ENCODE measurements at regions not wholly inside any gene's neighbourhood (a gene's known extent, or its start where the extent isn't known, plus 50 kb on each side); places are given as distances from the start of the nearest gene placed in this dataset.
"Not testable (repeated sequence)": the region's sequence is repeated elsewhere in the genome, so short reads cannot be mapped to it uniquely, and the experiment has no call there.

DNA sequence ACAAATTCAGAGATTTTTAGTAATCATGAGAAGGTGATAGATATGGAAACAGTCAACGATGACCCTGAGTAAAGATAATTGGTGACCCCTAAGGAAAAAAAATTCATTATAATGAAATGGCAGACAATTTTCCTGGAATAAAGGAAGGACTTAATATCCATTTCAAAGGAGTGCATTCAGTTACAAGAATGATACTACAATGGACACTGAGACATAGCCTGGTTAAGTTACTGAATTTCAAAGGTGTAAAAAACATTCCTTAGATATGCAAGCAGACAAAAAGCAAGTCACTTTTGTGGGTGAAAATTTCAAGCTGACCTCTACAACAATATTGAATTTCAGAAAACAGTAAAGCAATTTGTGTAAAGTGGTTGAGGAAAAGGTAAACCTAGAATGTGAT is 1012.5 kb upstream of the SEMA6A start:
- no peak for DNase-seq

- DNase-seq: no peak
These were observed 994.0 kb upstream of the SEMA6A start for GRCh38 chr5:117568622-117569021.

- no peak for DNase-seq
These were observed 993.5 kb upstream of the SEMA6A start for GRCh38 chr5:117568126-117568525.

DNA sequence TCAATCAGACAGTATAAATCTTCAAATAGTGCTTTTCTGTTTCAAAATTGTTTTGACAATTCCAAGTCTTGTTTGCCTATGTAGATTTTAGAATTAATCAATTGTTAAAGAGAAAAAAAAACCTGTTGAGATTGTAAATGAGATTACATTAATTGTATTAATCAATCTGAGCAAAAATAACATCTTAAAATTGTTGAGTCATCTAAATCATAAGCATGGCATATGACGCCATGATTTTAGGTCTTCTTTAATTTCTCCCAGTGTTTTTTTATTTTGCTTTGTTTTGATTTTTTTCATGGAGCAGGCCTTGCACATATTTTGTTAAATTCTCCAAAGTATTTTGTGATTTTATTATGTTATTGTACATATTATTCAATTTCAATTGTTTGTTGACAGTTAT is 988.0 kb upstream of the SEMA6A start:
- DNase-seq: no peak

- DNase-seq: no peak
These were observed 986.9 kb upstream of the SEMA6A start for GRCh38 chr5:117561531-117561930.

- no peak for DNase-seq
These were observed 984.6 kb upstream of the SEMA6A start for GRCh38 chr5:117559005-117559844.

- DNase-seq: no peak
These were observed 976.6 kb upstream of the SEMA6A start for GRCh38 chr5:117551236-117551635.

DNA sequence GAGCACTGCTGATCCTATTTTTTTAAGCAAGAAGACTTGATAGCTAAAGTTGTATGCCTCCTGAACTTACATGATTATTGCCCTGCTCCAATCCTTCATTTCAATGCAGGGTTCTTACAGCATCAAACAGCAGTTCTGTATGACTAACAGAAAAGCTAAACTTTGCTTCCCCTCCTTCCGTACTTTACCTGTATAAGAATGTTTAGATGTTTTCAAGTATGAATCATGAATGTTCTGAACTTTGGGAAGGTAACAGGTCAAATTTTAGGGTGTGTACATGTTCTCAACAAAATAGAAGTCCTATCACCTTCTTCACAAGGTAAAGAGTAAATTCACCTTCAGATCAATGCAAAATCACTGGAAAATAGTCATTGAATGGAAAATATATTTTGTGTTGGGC is 972.6 kb upstream of the SEMA6A start:
- DNase-seq: no peak

DNA sequence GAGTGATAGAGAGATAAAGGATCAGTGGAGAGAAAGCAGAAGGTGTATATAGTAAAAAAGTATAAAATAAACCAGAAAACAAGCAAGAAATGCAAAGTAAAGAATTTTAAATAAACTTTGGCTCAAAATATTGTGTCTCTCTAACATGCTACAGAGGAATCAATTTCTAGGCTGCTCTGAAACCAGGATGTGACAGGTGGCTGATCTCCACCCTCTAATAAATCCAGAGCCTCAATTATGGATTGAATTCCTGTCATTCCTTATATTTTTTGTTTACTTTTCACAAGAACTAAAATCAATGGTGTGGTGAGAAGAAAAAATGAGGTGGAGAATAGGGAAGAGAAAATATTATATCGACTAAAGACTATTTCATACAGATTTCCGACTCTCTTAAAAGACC is 965.1 kb upstream of the SEMA6A start:
- no peak for DNase-seq

DNA sequence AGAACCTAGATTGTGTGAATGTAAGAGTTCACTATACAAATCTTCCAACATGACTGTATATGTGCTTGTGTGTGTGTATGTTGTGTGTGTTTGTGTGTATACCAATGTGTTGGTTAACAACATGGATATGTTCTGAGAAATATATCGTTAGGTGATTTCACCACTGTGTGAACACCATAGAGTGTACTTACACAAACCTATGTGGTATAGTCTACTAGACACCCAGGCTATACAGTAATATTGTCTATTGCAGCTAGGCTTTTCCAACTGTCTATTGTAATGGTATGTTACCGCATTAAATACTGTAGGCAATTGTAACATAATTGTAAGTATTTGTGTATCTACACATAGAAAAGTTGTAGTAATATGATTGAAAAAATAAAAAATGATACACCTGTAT is 959.2 kb upstream of the SEMA6A start:
- no peak for DNase-seq

GRCh38 chr5:117533051-117533670 is 958.5 kb upstream of the SEMA6A start:
- not testable (repeated sequence) for DNase-seq

DNA sequence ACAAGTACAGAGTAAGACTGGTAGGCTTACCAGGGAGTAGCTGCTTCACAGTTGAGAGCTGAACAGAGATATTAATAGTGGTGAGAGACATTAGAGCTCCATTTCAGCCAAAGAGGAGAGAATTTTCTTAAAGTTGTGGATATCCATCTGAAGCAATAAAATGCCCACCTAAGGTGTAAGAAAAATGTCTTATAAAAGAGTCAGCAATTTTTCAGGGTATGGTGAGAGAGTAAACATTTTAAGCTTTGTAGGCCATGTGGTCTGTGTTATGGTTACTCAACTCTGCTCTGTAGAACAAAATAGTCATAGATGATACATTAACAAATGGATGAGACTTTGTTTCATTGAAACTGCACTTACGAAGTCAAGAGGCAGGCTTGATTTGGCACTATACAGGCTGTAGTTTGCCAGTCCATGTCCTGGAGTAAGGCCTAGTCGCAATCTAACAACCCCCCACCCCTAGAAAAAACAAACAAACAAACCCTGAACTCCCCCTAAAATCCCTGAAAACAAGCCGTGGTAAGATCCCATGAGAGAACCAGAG is 945.4 kb upstream of the SEMA6A start:
- no peak for DNase-seq

- no peak for DNase-seq
These were observed 929.7 kb upstream of the SEMA6A start for GRCh38 chr5:117504305-117504704.

GRCh38 chr5:117497601-117498000 is 923.0 kb upstream of the SEMA6A start:
- DNase-seq: no peak

DNA sequence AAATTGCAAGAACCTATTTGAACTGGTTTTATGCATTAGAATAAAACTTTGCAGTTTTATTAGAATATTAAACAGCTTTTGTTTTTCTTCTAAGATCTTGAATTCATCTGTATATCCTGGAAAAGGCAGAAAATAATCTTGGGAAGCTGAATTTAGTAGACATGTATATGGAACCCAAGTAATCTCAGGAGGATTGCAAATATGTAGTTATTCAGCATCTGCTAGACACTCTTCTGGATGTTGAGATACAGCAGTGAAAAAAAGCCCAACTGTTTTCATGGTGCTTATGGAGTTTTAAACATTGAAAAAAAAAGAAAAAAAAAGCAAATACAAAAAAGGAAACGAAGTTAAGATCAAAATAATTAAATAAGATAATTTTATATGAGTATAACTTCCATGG is 922.2 kb upstream of the SEMA6A start:
- no peak for DNase-seq

- DNase-seq: no peak
These were observed 919.6 kb upstream of the SEMA6A start for GRCh38 chr5:117494188-117494587.

DNA sequence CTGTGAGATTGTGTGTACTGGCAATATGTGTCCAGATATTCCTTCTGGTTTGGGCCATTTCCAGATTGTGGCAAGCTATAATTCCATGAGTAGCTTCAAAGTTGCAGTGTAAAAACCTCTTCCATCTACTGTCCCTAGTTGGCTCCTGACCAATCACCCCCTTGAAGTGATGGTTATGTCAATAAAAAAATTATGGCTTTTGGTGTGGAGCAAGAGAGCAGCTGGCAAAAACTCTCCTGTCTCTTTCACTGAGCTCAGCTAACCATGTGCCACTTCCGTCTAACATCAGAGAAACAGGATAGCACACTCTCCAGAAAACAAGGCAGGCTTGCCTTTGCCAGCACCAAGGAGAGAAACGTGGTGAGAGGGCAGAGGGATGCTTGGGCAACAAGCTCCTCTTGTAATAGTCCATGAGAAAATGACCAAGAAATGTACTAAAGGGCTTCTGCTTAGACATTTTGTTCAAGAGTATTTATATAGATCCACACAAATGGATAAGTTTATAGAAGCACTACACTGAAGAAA is 914.4 kb upstream of the SEMA6A start:
- no peak for DNase-seq

GRCh38 chr5:117487556-117487955 is 912.9 kb upstream of the SEMA6A start:
- DNase-seq: no peak

DNA sequence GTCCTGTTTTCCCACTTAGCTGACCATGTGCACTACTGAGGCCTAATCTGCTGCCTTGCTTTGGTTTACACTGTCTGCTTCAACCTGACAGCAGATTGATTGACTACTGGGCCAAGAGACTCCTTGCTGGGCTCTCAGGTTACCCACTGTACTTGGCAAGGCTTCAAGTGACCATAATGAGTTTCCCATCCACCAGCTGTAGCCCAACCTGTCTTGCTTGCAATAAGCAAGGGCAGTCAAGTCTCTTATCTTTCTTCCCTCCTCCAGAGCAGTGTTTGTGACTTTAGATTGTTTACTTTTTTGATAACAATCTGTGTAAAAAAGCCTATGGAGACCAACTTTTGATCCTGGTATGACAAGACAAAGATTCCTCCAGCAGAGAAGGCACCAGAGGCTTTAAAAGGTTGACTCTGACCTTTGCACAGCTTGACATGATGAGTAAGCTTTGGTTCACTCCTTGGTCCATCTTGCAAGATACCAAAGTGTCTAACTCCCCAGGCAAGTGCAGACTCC is 912.3 kb upstream of the SEMA6A start:
- no peak for DNase-seq

GRCh38 chr5:117486261-117486660 is 911.6 kb upstream of the SEMA6A start:
- DNase-seq: no peak

GRCh38 chr5:117475919-117476318 is 901.3 kb upstream of the SEMA6A start:
- no peak for DNase-seq

DNA sequence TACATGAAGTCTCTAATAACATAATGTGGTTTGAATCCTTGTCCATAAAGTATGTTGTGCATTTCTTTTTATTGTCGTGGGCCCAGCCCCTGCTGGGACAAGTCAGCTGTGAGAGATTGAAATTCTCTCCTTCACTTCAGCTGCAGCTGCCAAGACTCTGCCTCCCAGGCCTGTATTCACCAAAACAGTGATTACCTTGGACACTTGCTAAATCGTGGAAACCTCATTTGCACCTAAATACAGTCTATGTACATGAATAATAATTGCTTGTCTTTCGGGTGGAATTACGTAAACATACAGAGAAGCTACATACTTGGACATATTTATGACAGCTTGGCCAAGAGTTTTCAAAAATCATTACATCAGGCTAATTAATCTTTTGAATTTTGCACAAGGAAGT is 898.5 kb upstream of the SEMA6A start:
- DNase-seq: no peak

DNA sequence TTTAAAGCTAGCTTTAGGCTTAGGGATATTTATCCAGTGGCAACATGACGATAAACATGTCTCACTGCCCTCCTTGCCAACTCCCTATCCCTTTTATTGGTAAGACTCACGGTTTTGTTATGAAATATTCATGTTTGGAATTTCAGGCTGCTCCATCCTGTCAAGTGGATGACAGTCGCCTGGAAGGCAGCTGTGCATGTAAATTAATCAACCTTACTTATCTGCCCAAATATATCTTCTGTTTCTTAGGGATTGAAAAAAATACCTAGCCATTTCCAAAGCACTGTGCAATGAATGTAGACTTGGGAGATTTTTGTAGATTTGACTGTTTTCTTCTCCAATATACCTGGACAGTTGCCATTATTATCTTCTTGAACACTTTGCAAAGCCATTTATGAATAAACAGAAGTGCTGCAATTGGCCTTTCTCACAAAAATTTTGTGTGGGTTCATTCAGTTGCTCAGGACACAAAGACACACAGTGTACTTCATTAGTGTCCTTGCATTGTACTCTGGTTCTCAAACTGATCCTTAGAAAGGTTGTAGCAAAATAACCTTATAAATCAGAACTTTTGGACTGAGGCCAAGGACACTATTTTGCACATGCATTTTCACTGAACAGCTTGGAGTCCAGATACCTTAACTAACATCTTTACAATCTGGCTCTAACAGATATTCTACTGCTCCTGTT is 889.4 kb upstream of the SEMA6A start:
- no peak for DNase-seq

All from stimulated activated CD4-positive, alpha-beta T cell treated with anti-CD3 and anti-CD28 coated beads, Interleukin-2, amount 100 ng/mL, for 48 hours (primary cell).